Endometrium (tissue), 2 donors: ENCODE measurements at regions not wholly inside any gene's neighbourhood (a gene's known extent, or its start where the extent isn't known, plus 50 kb on each side); places are given as distances from the start of the nearest gene placed in this dataset.
"Not testable (repeated sequence)": the region's sequence is repeated elsewhere in the genome, so short reads cannot be mapped to it uniquely, and the experiment has no call there.

Source experiments
- FAIRE-seq: peaks from 2 replicates; lab custom pipeline; 2012; peaks lifted over from hg19 to GRCh38; lab: Jason Lieb, UNC
- donor health status: control.
- donor health status: control.

- FAIRE-seq, result no peak
Measured at GRCh38 chr1:73056826-73057225, 774.5 kb upstream of the NEGR1 start.

- no peak for FAIRE-seq
Measured at GRCh38 chr1:73044241-73045036, 762.1 kb upstream of the NEGR1 start.

- FAIRE-seq, result no peak
Measured at GRCh38 chr1:73042403-73042802, 760.1 kb upstream of the NEGR1 start.

- no peak for FAIRE-seq
Measured at GRCh38 chr1:73040811-73041210, 758.5 kb upstream of the NEGR1 start.

- FAIRE-seq, result no peak
Measured at GRCh38 chr1:73034271-73034670, 751.9 kb upstream of the NEGR1 start.

- FAIRE-seq, result no peak
Measured at GRCh38 chr1:73033640-73034039, 751.3 kb upstream of the NEGR1 start.

DNA sequence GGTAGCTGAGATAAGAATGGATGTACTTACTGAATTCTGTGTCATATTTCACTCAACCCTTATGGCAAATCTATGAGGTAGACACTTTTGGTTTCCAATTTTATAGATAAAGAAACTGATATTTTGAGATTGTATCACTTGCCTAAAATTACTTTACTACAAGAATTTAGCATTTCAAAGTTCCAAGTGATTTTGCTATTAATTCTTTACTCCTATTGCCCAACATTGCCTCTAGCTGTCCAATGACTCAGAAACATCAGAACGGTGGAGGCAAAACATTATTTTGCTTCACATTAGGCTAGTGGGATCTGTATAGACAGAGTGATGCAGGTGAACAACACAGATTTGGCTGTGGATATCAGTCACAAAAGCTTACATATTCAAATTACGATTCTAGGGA is 747.2 kb upstream of the NEGR1 start:
- FAIRE-seq, result no peak

GRCh38 chr1:73026114-73026513 is 743.8 kb upstream of the NEGR1 start:
- FAIRE-seq, result no peak

- no peak for FAIRE-seq
Measured at GRCh38 chr1:73009938-73010337, 727.6 kb upstream of the NEGR1 start.

DNA sequence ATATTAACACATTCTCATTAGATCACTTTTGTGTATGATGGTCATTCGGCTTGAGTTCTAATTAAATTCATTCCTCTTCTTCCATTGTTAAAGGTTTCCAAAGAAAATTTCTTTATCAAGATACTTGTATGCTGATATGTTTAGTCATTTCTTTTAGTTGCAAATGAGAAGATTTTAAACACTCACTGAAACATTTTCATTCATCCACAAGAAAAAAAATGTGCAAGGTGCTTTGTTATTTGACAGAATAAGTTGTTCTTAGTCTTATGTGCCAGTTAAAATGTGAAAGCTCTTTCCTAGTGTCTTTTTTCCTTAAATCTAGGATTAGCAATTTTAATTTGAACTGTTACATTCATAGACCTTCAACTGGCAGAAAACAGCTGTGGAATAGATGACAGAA is 727.0 kb upstream of the NEGR1 start:
- FAIRE-seq, result no peak

- FAIRE-seq, result no peak
Measured at GRCh38 chr1:72997624-72998023, 715.3 kb upstream of the NEGR1 start.

DNA sequence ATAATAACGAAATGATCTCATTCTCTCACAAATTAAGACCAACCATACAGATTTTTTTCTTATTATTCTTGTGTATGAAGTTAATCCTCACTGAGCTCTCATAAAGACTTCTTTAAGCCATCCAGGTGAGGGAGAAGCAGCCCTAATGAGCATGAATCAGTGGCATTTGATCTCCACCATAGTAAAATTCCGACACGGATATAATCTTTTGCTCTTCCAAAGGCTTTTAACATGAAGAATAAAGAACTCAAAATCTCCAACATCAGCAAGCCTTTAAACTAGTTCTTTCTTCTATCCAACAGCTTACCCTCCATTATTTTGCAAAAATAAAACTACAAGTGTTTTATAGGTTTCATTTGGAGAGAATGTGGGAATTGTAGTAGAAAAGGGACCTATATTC is 714.7 kb upstream of the NEGR1 start:
- no peak for FAIRE-seq

DNA sequence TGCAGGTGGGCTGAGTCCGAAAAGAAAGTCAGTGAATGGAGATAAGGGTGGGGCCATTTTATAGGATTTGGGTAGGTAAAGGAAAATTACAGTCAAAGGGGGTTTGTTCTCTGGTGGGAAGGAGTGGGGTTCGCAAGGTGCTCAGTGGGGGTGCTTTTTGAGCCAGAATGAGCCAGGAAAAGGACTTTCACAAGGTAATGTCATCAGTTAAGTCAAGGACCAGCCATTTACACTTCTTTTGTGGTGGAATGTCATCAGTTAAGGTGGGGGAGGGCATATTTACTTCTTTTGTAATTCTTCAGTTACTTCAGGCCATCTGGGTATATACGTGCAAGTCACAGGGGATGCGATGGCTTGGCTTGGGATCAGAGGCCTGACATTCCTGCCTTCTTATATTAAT is 705.5 kb upstream of the NEGR1 start:
- FAIRE-seq, result not testable (repeated sequence)

GRCh38 chr1:72986591-72987290 is 704.4 kb upstream of the NEGR1 start:
- FAIRE-seq, result no peak

GRCh38 chr1:72985024-72985423 is 702.7 kb upstream of the NEGR1 start:
- FAIRE-seq, result not testable (repeated sequence)

DNA sequence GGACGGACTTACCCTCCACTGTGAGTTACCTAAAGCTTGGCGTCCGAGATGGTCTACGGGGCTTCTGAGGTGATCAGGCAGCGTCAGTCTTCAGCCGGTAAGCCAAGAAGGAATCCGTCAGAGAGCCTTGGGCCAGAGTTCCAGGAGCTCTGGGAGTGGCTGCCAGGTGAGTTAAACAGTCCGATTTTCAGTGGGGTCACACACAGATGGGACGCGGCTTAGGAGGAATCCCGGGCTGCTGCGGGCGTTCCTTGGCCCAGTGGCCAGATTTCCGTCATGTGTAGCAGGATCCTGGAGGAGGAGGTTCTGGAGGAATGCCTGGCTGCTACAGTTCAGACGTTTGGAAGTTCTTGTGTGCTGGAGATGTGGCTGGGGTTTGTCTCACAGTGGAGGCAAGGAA is 700.7 kb upstream of the NEGR1 start:
- not testable (repeated sequence) for FAIRE-seq

- no peak for FAIRE-seq
Measured at GRCh38 chr1:72969461-72969860, 687.1 kb upstream of the NEGR1 start.

GRCh38 chr1:72954943-72955342 is 672.6 kb upstream of the NEGR1 start:
- FAIRE-seq, result no peak

GRCh38 chr1:72950900-72951299 is 668.6 kb upstream of the NEGR1 start:
- not testable (repeated sequence) for FAIRE-seq

DNA sequence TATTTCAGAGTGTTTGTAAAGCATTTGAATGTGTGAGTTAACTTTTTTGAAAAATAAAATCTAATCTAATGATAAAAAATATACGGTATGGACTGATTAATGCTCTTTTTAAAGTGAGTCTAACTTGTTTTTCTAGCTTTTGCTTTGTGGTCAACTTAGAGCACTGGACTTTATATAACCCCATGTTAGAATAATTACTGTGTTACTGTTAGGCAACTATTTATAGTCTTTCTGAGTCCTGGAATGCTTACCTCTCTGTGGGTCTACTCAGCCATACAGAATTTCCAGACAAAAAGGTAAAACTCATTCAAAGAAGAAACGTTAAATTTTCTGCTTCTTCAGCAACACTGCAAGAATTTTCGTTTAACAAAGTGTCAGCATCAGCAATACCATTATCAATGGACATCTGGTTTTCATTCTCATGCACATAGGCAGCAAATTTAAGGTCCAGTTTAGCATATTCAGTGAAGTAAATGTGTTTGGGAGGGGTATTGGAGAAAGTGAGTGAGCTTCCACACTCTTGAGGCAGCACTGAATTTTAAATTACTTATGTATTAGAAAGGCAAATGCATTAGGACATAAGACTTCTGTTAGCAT is 664.7 kb upstream of the NEGR1 start:
- no peak for FAIRE-seq

GRCh38 chr1:72942008-72942407 is 659.7 kb upstream of the NEGR1 start:
- no peak for FAIRE-seq

GRCh38 chr1:72938408-72938807 is 656.1 kb upstream of the NEGR1 start:
- FAIRE-seq, result no peak

GRCh38 chr1:72937905-72938304 is 655.6 kb upstream of the NEGR1 start:
- FAIRE-seq, result no peak
